Neural progenitor cell (in vitro differentiated cells): ENCODE measurements at regions not wholly inside any gene's neighbourhood (a gene's known extent, or its start where the extent isn't known, plus 50 kb on each side); places are given as distances from the start of the nearest gene placed in this dataset.

Source experiments
- DNase-seq: peaks from one replicate; pipeline ENCODE4 v3.0.0-alpha.2; 2016; ENCODE audit warnings: low spot score
- H2AFZ ChIP-seq: fragments of 200-600 bp; sonication (generic); replicated peaks from 2 replicates; pipeline ENCODE4 v1.6.1; 2016; ENCODE audit warnings: antibody characterized with exemption
- H3F3A ChIP-seq: fragments of 200-600 bp; sonication (generic); 2 replicates; pipeline ENCODE4 v1.6.1; 2016; ENCODE audit warnings: antibody characterized with exemption, low read depth
- H3K27ac ChIP-seq: fragments of 200-600 bp; sonication (generic); 2 replicates; pipeline ENCODE4 v1.5.1; 2016; ENCODE audit warnings: mild to moderate bottlenecking
- H3K27me3 ChIP-seq: fragments of 200-600 bp; sonication (generic); 2 replicates; pipeline ENCODE4 v1.6.1; 2016; ENCODE audit warnings: mild to moderate bottlenecking, moderate library complexity
- H3K36me3 ChIP-seq: fragments of 200-600 bp; sonication (generic); 2 replicates; pipeline ENCODE4 v1.5.1; 2016
- H3K4me1 ChIP-seq: fragments of 200-600 bp; sonication (generic); 2 replicates; pipeline ENCODE4 v1.6.1; 2016; ENCODE audit warnings: mixed run types
- H3K4me2 ChIP-seq: fragments of 200-600 bp; sonication (generic); 2 replicates; pipeline ENCODE4 v1.6.1; 2016
- H3K4me3 ChIP-seq: fragments of 200-600 bp; sonication (generic); 2 replicates; pipeline ENCODE4 v1.5.1; 2016
- H3K79me2 ChIP-seq: fragments of 200-600 bp; sonication (generic); 2 replicates; pipeline ENCODE4 v1.6.1; 2016; ENCODE audit warnings: low read depth
- H3K9ac ChIP-seq: fragments of 200-600 bp; sonication (generic); 2 replicates; pipeline ENCODE4 v1.6.1; 2016
- H3K9me3 ChIP-seq: fragments of 200-600 bp; sonication (generic); 2 replicates; pipeline ENCODE4 v1.5.1; 2016; ENCODE audit warnings: low read depth
- H4K20me1 ChIP-seq: fragments of 200-600 bp; sonication (generic); 2 replicates; pipeline ENCODE4 v1.6.1; 2016; ENCODE audit warnings: low read depth
- H3K27ac Mint-ChIP-seq: 3 replicates; pipeline ENCODE4 v1.8.0; 2021; ENCODE audit warnings: mixed read lengths
- H3K27me3 Mint-ChIP-seq: 2 replicates; pipeline ENCODE4 v1.8.0; 2022; ENCODE audit warnings: low read depth, mild to moderate bottlenecking, inconsistent platforms, moderate library complexity, mixed read lengths; ENCODE audit not compliant: insufficient read depth
- H3K36me3 Mint-ChIP-seq: 3 replicates; pipeline ENCODE4 v1.8.0; 2021; ENCODE audit warnings: mixed read lengths
- H3K4me1 Mint-ChIP-seq: 3 replicates; pipeline ENCODE4 v1.8.0; 2021; ENCODE audit warnings: mixed read lengths
- H3K4me3 Mint-ChIP-seq: 3 replicates; pipeline ENCODE4 v1.8.0; 2021; ENCODE audit warnings: mild to moderate bottlenecking, moderate library complexity, mixed read lengths
- H3K9me3 Mint-ChIP-seq: 3 replicates; pipeline ENCODE4 v1.8.0; 2020; ENCODE audit warnings: mixed read lengths
- CTCF ChIP-seq: fragments of 200-600 bp; sonication (generic); IDR thresholded peaks from 2 replicates; pipeline ENCODE4 v1.5.1; 2017; ENCODE audit warnings: antibody characterized with exemption, mild to moderate bottlenecking
- EZH2 ChIP-seq: fragments of 200-600 bp; sonication (generic); IDR thresholded peaks from 2 replicates; pipeline ENCODE4 v1.6.1; 2017; ENCODE audit warnings: antibody characterized with exemption, mild to moderate bottlenecking, moderate library complexity
- EZH2phosphoT487 ChIP-seq: fragments of 200-600 bp; sonication (generic); IDR thresholded peaks from 2 replicates; pipeline ENCODE4 v1.6.1; 2017; ENCODE audit warnings: antibody characterized with exemption

- Histone ChIP-seq H3K27ac (no peak overlapping the region), H3K4me3 (no peak overlapping the region), H3K9me3 (no peaks in the 10 kb centered on the region), H3K27me3 (no peaks in the 10 kb centered on the region), H3K9ac (no peak overlapping the region), H3K4me1 (peaks cover 22% of the 10 kb centered on the region), H3K79me2 (no peaks in the 10 kb centered on the region), H4K20me1 (no peaks in the 10 kb centered on the region), H3K36me3 (no peaks in the 10 kb centered on the region), H3K4me2 (no peak overlapping the region), H3F3A (no peaks in the 10 kb centered on the region), H2AFZ (no peak overlapping the region)
- H3K27ac Mint-ChIP-seq: no peak overlapping the region
- peaks cover 28% of the 10 kb centered on the region for H3K4me1 Mint-ChIP-seq
- TF ChIP-seq EZH2 (no peak), EZH2phosphoT487 (no peak), CTCF (no peak)
- H3K27me3 Mint-ChIP-seq: peaks cover 5% of the 10 kb centered on the region
- DNase-seq: no peak
- H3K36me3 Mint-ChIP-seq: no peaks in the 10 kb centered on the region
- H3K4me3 Mint-ChIP-seq: no peak overlapping the region
- no peaks in the 10 kb centered on the region for H3K9me3 Mint-ChIP-seq
These were observed 104.8 kb upstream of the UBL3 start for GRCh38 chr13:29955137-29955650.

- Histone ChIP-seq H3K4me3 (no peak overlapping the region), H3K27me3 (no peaks in the 10 kb centered on the region)
- no peaks in the 10 kb centered on the region for H3K36me3 Mint-ChIP-seq
These were observed 103.9 kb upstream of the UBL3 start for GRCh38 chr13:29954082-29955028.

GRCh38 chr13:29953542-29953941 lies 103.1 kb upstream of the UBL3 start:
- peaks cover 18% of the 10 kb centered on the region for H3K4me1 Mint-ChIP-seq
- Histone ChIP-seq H4K20me1 (no peaks in the 10 kb centered on the region), H3K4me2 (no peak overlapping the region), H3K9ac (no peak overlapping the region), H2AFZ (no peak overlapping the region), H3K79me2 (no peaks in the 10 kb centered on the region), H3K27ac (no peak overlapping the region), H3K27me3 (no peaks in the 10 kb centered on the region), H3K4me3 (no peak overlapping the region), H3F3A (no peaks in the 10 kb centered on the region), H3K36me3 (no peaks in the 10 kb centered on the region), H3K4me1 (peaks cover 22% of the 10 kb centered on the region), H3K9me3 (no peaks in the 10 kb centered on the region)
- no peak overlapping the region for H3K4me3 Mint-ChIP-seq
- H3K9me3 Mint-ChIP-seq: no peaks in the 10 kb centered on the region
- H3K27ac Mint-ChIP-seq: no peak overlapping the region
- no peak for TF ChIP-seq CTCF
- no peak for TF ChIP-seq EZH2phosphoT487
- no peak for TF ChIP-seq EZH2
- no peak for DNase-seq
- no peaks in the 10 kb centered on the region for H3K36me3 Mint-ChIP-seq
- no peaks in the 10 kb centered on the region for H3K27me3 Mint-ChIP-seq

More at GRCh38 chr13:29954082-29955028, 103.9 kb upstream of the UBL3 start:
- Mint-ChIP-seq H3K4me1 (peaks cover 23% of the 10 kb centered on the region), H3K4me3 (no peak overlapping the region), H3K9me3 (no peaks in the 10 kb centered on the region), H3K27ac (no peak overlapping the region), H3K27me3 (peaks cover 3% of the 10 kb centered on the region)
- peaks cover 22% of the 10 kb centered on the region for H3K4me1 ChIP-seq
- no peak overlapping the region for H3K4me2 ChIP-seq
- TF ChIP-seq EZH2phosphoT487: no peak
- TF ChIP-seq CTCF: no peak
- TF ChIP-seq EZH2: no peak
- H4K20me1 ChIP-seq: no peaks in the 10 kb centered on the region
- DNase-seq: no peak
- no peak overlapping the region for H3K27ac ChIP-seq
- H3K9ac ChIP-seq: no peak overlapping the region
- no peaks in the 10 kb centered on the region for H3K36me3 ChIP-seq
- H3F3A ChIP-seq: no peaks in the 10 kb centered on the region
- no peaks in the 10 kb centered on the region for H3K79me2 ChIP-seq
- H2AFZ ChIP-seq: no peak overlapping the region
- H3K9me3 ChIP-seq: no peaks in the 10 kb centered on the region
